GM12892 (cell line): ENCODE measurements at regions not wholly inside any gene's neighbourhood (a gene's known extent, or its start where the extent isn't known, plus 50 kb on each side); places are given as distances from the start of the nearest gene placed in this dataset.

ENCODE experiments used
- POLR2A ChIP-seq: IDR thresholded peaks from 2 replicates; pipeline ENCODE4 v1.6.1; 2011; ENCODE audit warnings: low read depth, low read length, control low read depth
- POLR2AphosphoS5 ChIP-seq: IDR thresholded peaks from 2 replicates; pipeline ENCODE4 v1.6.1; 2011; ENCODE audit warnings: low read depth, low read length, control low read depth
- TAF1 ChIP-seq: IDR thresholded peaks from 2 replicates; pipeline ENCODE4 v1.6.1; 2011; ENCODE audit warnings: low read depth, mild to moderate bottlenecking, control low read depth, low read length, borderline replicate concordance

GRCh38 chr5:136559651-136560050 lies 194.3 kb upstream of the TRPC7 start:
- no peak for TF ChIP-seq POLR2AphosphoS5
- TF ChIP-seq POLR2A = no peak
- TF ChIP-seq TAF1 = no peak
